Stimulated activated naive CD4-positive, alpha-beta T cell (primary cell): ENCODE measurements at regions not wholly inside any gene's neighbourhood (a gene's known extent, or its start where the extent isn't known, plus 50 kb on each side); places are given as distances from the start of the nearest gene placed in this dataset.
"Not testable (repeated sequence)": the region's sequence is repeated elsewhere in the genome, so short reads cannot be mapped to it uniquely, and the experiment has no call there.

Experiments used
- DNase-seq, 6 experiments: peaks; one replicate each; lab custom pipeline; 2025; lab: John Stamatoyannopoulos, UW

DNA sequence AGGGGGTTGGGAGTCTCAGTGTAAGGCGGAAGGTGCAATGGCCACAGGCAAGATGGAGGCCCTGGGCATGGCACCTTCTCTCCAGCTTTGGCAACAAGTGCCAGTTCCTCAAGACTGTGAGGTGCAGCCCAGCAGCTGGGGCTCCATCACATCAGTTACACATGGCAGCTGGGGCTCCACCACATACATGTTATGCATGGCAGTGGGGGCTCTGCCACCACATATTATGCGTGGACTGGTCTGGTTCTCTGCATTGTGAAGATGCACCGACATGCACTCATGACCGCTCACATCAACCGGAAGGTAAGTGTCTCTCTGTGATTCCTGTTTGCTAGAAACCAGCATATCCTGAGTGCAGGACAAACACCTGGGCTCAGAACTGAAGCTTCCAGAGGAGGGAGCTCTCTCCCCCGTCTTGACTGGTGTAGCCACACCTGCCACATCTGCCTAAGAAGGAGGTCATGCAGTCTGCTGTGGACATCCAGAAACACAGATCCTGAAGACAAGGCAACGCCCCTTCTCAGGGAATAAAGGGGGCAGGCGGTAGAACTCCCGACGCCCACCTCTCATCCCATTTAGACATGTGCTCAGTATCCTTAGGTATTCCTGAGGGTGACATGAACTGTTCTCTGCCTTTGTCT lies 104.1 kb upstream of the TMPRSS2 start:
- DNase-seq = no peak

- no peak for DNase-seq
These were observed 103.5 kb upstream of the TMPRSS2 start for GRCh38 chr21:41611441-41611840.

GRCh38 chr21:41610840-41611115 lies 102.8 kb upstream of the TMPRSS2 start:
- not testable (repeated sequence) for DNase-seq

GRCh38 chr21:41610042-41610839 lies 102.3 kb upstream of the TMPRSS2 start:
- no peak for DNase-seq

DNA sequence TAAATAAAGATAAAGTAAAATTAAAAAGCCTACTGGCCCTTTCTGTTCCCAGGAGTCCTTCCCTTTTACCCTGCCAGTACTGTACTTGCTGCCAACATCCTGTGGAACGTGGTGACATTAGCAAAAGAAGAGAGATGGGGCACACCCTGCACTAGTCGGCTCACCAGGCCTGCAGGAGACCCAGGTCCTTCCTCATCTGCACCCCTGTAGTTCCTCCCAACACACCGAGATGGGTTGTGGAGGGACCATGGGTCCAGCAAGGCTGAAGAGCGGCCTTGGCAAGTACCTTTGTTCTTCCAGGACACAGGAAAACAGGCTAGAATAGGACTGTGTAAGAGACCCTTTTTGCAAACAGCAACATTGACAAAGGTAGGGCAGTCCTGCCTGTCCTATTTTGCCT lies 98.7 kb upstream of the TMPRSS2 start:
- DNase-seq = no peak

- DNase-seq = no peak
These were observed 98.0 kb upstream of the TMPRSS2 start for GRCh38 chr21:41605934-41606285.

GRCh38 chr21:41605178-41605933 lies 97.4 kb upstream of the TMPRSS2 start:
- no peak for DNase-seq

DNA sequence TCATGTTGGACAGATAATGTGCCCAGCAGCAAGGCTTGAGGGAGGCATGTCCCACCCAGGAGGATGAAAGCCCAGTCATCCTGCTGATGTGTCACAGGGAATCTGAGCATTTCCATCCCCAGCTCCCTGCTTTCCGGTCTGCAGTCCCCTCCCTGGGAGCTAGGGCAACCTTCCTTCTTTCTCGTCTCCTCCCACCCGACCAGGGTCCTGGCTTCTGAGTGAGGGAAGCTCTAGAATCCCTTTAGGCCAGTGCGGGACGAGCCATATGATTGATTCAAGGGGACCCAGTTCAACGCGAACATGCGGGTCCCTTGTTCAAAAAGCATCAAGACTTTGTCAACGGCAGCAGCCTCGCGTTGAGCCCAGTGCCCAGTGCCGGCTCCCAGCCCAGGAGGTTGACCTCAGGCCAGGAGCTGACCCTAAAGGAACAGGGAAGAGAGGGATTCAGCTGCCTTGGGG lies 96.7 kb upstream of the TMPRSS2 start:
- no peak for DNase-seq

- DNase-seq = no peak
These were observed 95.5 kb upstream of the TMPRSS2 start for GRCh38 chr21:41603476-41603875.

DNA sequence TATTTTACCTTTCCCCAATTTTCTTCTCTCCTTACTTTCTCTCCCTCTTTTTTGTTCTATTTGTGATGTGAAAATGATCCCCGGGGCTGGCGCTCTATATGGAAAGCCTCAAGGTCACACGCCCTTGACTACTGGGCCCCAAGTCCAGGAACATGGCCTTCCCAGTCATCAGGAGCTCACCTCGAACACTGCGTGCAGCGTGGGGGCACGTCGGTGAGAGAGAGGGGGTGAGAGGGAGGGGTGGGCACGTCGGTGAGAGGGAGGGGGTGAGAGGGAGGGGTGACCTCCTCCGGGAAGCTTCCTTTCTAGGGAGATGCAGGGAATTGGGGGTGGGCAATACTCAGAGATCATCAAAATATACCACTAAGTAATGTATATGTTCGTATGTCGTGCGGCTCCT lies 94.6 kb upstream of the TMPRSS2 start:
- DNase-seq = no peak

- no peak for DNase-seq
These were observed 93.8 kb upstream of the TMPRSS2 start for GRCh38 chr21:41601573-41602368.

DNA sequence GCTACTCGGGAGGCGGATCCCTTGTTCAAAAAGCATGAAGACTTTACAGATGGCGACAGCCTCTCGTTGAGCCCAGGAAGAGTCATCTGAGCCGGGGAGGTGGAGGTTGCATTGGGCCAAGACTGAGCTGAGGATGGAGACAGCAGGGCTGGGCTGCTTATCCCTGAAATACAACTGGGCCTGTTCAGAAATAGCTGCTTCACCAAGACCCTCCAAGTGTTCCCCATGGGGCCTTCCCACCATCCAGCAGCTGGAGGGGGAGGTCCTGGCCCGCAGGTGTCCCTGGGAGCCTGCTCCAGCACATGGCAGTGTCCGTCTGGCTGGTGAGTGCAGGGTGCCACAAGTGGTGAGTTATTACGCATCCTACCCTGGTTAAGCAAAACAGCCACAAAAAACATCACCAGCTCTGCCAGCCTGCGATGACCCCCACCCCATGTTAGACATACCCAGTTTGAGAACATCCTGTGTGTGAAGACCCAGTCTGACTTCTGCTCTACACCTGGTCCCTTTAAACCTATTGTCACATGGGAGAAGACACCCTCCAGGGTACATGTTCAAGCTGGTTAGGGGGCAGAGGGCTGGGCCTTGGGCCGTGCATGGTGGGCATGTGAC lies 93.1 kb upstream of the TMPRSS2 start:
- DNase-seq = no peak

GRCh38 chr21:41600556-41600955 lies 92.6 kb upstream of the TMPRSS2 start:
- no peak for DNase-seq

- no peak for DNase-seq
These were observed 92.2 kb upstream of the TMPRSS2 start for GRCh38 chr21:41600116-41600515.

DNA sequence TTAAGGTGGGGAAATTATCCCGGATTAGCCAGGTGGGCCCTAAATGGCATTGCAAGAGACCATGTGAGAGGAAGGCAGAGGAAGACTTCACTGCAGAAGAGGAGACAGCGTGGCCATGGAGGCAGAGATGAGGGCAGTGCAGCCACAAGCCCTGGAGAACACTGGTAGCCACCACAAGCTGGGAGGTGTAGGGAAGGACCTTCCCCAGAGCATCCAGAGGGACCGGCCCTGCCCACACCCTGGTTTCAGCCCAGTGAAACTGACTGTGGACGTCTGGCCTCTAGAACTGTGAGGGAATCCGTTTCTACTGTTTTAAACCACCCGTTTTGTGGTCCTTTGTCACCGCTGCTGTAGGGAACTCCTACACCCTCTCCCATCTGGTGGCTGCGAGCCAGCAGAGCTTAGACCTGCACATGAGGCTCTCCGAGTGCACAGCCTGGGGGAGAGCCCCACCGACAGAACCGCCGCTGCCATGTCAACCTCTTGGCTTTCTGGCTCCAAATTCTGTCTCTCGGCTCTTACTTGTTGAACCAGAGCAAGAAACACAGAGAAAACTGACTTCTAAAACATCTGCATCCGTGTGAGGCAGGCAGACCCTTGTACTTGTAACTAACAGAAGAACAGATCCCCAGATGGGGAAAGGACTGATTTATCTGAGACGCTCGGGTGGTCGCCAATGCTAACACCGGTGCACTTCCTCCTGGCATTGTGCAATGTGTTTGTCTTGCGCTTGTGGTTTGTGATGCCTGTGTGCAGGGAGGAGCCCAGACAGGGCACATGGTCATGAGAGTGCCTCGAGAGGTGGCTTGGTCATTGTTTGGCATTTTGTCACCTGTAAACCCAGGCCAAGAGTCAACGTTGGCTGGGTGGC lies 90.8 kb upstream of the TMPRSS2 start:
- DNase-seq = no peak

- DNase-seq = no peak
These were observed 89.9 kb upstream of the TMPRSS2 start for GRCh38 chr21:41597811-41598231.

DNA sequence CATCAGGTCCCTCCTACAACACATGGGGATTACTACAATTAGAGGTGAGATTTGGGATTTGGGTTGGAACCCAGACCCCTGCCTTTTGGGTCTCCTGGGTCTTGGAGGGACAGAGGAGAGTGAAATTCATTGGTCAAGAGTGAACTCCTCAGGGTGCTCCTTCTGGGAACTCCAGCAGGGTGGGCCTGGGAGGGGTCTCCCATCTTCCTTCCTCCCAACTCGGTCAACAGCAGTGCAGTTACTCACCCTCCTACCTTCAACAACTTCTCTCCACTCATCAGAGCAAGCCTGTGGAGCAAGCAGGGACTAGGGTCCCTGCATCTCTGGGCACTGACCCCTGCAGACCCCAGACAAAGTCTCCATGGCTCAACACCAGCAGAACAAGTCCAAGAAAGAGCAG lies 89.3 kb upstream of the TMPRSS2 start:
- DNase-seq = no peak

DNA sequence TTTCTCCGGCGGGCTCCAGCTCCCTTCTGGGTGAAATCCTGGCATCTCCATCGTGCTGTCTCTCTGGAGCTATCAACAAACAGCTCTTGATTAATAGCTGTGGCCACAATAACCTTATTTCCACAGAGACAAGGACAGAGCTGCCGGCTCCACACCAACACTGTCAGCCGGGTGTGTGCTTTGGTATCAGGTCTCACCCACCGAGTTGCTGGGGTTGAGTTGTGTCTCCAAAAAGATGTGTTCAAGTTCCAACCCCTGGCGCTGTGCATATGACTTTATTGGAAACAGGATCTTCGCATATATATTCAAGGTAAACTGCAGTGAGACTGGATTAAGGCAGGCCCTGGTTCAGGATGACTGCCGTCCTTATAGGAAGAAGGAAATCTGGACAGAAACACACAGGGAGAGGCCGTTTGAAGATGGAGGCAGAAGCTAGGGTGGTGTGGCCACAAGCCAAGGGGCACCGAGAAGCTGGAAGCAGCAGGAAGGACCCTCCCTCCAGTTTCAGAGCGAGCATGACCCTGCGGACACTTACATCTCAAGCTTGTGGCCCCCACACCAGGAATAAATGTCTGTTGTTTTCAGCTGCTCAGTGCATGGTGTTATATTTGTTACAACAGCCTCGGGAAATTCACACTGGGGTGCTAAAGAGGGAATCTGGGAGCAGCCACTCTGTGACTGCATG lies 88.4 kb upstream of the TMPRSS2 start:
- no peak for DNase-seq

DNA sequence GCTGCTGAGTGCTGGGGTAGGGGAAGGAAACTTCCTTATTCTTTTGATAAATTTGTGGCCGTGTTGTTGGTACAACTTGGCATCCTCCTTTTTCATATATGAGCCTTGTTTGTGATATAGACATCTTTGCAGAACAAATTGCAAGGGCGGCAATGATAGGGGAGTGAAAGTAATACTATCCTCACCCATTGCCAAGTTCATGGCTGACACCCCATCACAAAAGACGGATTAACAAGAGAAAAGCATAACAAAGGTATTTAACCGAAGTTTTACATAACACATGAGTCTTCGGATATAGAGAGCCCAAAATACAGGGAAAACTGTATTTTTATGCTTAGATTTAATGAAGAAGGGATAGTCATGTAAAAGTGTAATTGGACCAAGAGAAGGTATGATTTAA lies 86.3 kb upstream of the TMPRSS2 start:
- DNase-seq = no peak

- no peak for DNase-seq
These were observed 85.8 kb upstream of the TMPRSS2 start for GRCh38 chr21:41593760-41594138.
